Activated naive CD4-positive, alpha-beta T cell treated with anti-CD3 and anti-CD28 coated beads, Interleukin-2, amount 10 ng/mL, durations not matched to agents 7 days and 5 days (primary cell): ENCODE measurements at regions not wholly inside any gene's neighbourhood (a gene's known extent, or its start where the extent isn't known, plus 50 kb on each side); places are given as distances from the start of the nearest gene placed in this dataset.

Source experiments
- CTCF ChIA-PET: fragments of 350-600 bp; sonication (Branson Sonifier 250); formaldehyde crosslinking; loops from one replicate; lab custom pipeline; 2021; ENCODE audit warnings: antibody characterized with exemption; lab: Charles Lee
- DNase-seq: peaks from one replicate; pipeline ENCODE4 v3.0.0-alpha.2; 2020
- H3K27ac Mint-ChIP-seq: one replicate; pipeline ENCODE4 v1.8.0; 2021; ENCODE audit warnings: mild to moderate bottlenecking, moderate library complexity, mixed read lengths
- H3K27me3 Mint-ChIP-seq: one replicate; pipeline ENCODE4 v1.8.0; 2021; ENCODE audit warnings: mild to moderate bottlenecking, mixed read lengths
- H3K36me3 Mint-ChIP-seq: one replicate; pipeline ENCODE4 v1.8.0; 2021; ENCODE audit warnings: mixed read lengths
- H3K4me1 Mint-ChIP-seq: one replicate; pipeline ENCODE4 v1.8.0; 2021; ENCODE audit warnings: mixed read lengths
- H3K4me3 Mint-ChIP-seq: one replicate; pipeline ENCODE4 v1.8.0; 2021; ENCODE audit warnings: mild to moderate bottlenecking, moderate library complexity, mixed read lengths
- H3K9me3 Mint-ChIP-seq: one replicate; pipeline ENCODE4 v1.8.0; 2021; ENCODE audit warnings: mixed read lengths

GRCh38 chr17:77419547-77420094 lies 278.9 kb downstream of the SEC14L1 start:
- Mint-ChIP-seq H3K4me3 (no peak overlapping the region), H3K27me3 (no peaks in the 10 kb centered on the region), H3K36me3 (peaks cover 38% of the 10 kb centered on the region), H3K27ac (peak overlapping the region; percentile 67), H3K4me1 (peaks cover 74% of the 10 kb centered on the region), H3K9me3 (no peaks in the 10 kb centered on the region)
- CTCF ChIA-PET, result interaction anchor here (0.5 to 1.3 kb wide), 4 partner anchors 13 to 66 kb away, joined by 3 to 4 read pairs (median 3); no protein-coding TSS in a partner anchor
- peak; percentile 54 for DNase-seq

GRCh38 chr17:77420095-77420803 lies 279.5 kb downstream of the SEC14L1 start:
- H3K4me3 Mint-ChIP-seq, result peak overlapping the region; percentile 46
- H3K36me3 Mint-ChIP-seq, result peaks cover 36% of the 10 kb centered on the region
- DNase-seq, result no peak
- CTCF ChIA-PET, result interaction anchor here (0.7 to 2.6 kb wide), 7 partner anchors 10 to 89 kb away, joined by 3 to 21 read pairs (median 4); no protein-coding TSS in a partner anchor
- H3K27ac Mint-ChIP-seq, result peak overlapping the region; percentile 89
- no peaks in the 10 kb centered on the region for H3K9me3 Mint-ChIP-seq
- no peaks in the 10 kb centered on the region for H3K27me3 Mint-ChIP-seq
- peaks cover 77% of the 10 kb centered on the region for H3K4me1 Mint-ChIP-seq

- Mint-ChIP-seq H3K4me1 (peaks cover 79% of the 10 kb centered on the region), H3K9me3 (no peaks in the 10 kb centered on the region), H3K27ac (peak overlapping the region; percentile 89), H3K36me3 (peaks cover 32% of the 10 kb centered on the region), H3K4me3 (peak overlapping the region; percentile 46), H3K27me3 (no peaks in the 10 kb centered on the region)
- DNase-seq, result peak; percentile 65
- CTCF ChIA-PET, result interaction anchor here (0.9 to 2.6 kb wide), 9 partner anchors 9 to 89 kb away, joined by 3 to 21 read pairs (median 5); no protein-coding TSS in a partner anchor
Observed at GRCh38 chr17:77420804-77421629, 280.2 kb downstream of the SEC14L1 start.

GRCh38 chr17:77421630-77421972 lies 280.8 kb downstream of the SEC14L1 start:
- Mint-ChIP-seq H3K36me3 (peaks cover 30% of the 10 kb centered on the region), H3K4me1 (peaks cover 80% of the 10 kb centered on the region), H3K9me3 (no peaks in the 10 kb centered on the region), H3K27me3 (no peaks in the 10 kb centered on the region), H3K4me3 (peak overlapping the region; percentile 46), H3K27ac (peak overlapping the region; percentile 89)
- DNase-seq, result no peak
- CTCF ChIA-PET, result interaction anchor here (0.9 to 2.6 kb wide), 8 partner anchors 9 to 90 kb away, joined by 3 to 21 read pairs (median 6); no protein-coding TSS in a partner anchor

- Mint-ChIP-seq H3K27me3 (no peaks in the 10 kb centered on the region), H3K4me1 (peaks cover 81% of the 10 kb centered on the region), H3K9me3 (no peaks in the 10 kb centered on the region), H3K36me3 (peaks cover 34% of the 10 kb centered on the region), H3K27ac (peak overlapping the region; percentile 83), H3K4me3 (no peak overlapping the region)
- DNase-seq, result no peak
- CTCF ChIA-PET, result interaction anchor here (0.9 to 2.6 kb wide), 4 partner anchors 8 to 48 kb away, joined by 3 to 21 read pairs (median 13); no protein-coding TSS in a partner anchor
Observed at GRCh38 chr17:77422104-77422747, 281.5 kb downstream of the SEC14L1 start.

- H3K4me1 Mint-ChIP-seq, result peaks cover 81% of the 10 kb centered on the region
- no peak overlapping the region for H3K4me3 Mint-ChIP-seq
- H3K9me3 Mint-ChIP-seq, result no peaks in the 10 kb centered on the region
- H3K36me3 Mint-ChIP-seq, result peaks cover 35% of the 10 kb centered on the region
- CTCF ChIA-PET, result interaction anchor here (2.4 to 2.6 kb wide), 2 partner anchors 8 to 22 kb away, joined by 20 to 21 read pairs; no protein-coding TSS in a partner anchor
- H3K27ac Mint-ChIP-seq, result peak overlapping the region; percentile 83
- no peak for DNase-seq
- no peaks in the 10 kb centered on the region for H3K27me3 Mint-ChIP-seq
Observed at GRCh38 chr17:77422748-77423113, 282.0 kb downstream of the SEC14L1 start.

- no peaks in the 10 kb centered on the region for H3K9me3 Mint-ChIP-seq
- no peak for DNase-seq
- H3K36me3 Mint-ChIP-seq, result peaks cover 37% of the 10 kb centered on the region
- peak overlapping the region; percentile 37 for H3K27ac Mint-ChIP-seq
- no peak overlapping the region for H3K4me3 Mint-ChIP-seq
- peaks cover 86% of the 10 kb centered on the region for H3K4me1 Mint-ChIP-seq
- H3K27me3 Mint-ChIP-seq, result no peaks in the 10 kb centered on the region
- CTCF ChIA-PET, result interaction anchor here (1.4 to 1.9 kb wide), 2 partner anchors 23 to 94 kb away, joined by 3 to 6 read pairs; no protein-coding TSS in a partner anchor
Observed at GRCh38 chr17:77423589-77424451, 283.1 kb downstream of the SEC14L1 start.

GRCh38 chr17:77424585-77425344 lies 284.0 kb downstream of the SEC14L1 start:
- Mint-ChIP-seq H3K4me1 (peaks cover 89% of the 10 kb centered on the region), H3K36me3 (peaks cover 39% of the 10 kb centered on the region), H3K4me3 (no peak overlapping the region), H3K9me3 (no peaks in the 10 kb centered on the region), H3K27ac (no peak overlapping the region), H3K27me3 (no peaks in the 10 kb centered on the region)
- no peak for DNase-seq
- CTCF ChIA-PET, result interaction anchor here (1.0 to 1.9 kb wide), 3 partner anchors 24 to 95 kb away, joined by 3 to 6 read pairs (median 3); no protein-coding TSS in a partner anchor

- H3K4me3 Mint-ChIP-seq, result no peak overlapping the region
- H3K27me3 Mint-ChIP-seq, result no peaks in the 10 kb centered on the region
- peak overlapping the region; percentile 42 for H3K27ac Mint-ChIP-seq
- H3K36me3 Mint-ChIP-seq, result peaks cover 34% of the 10 kb centered on the region
- CTCF ChIA-PET, result interaction anchor here (1.0 to 1.9 kb wide), 3 partner anchors 25 to 95 kb away, joined by 3 to 6 read pairs (median 3); no protein-coding TSS in a partner anchor
- H3K4me1 Mint-ChIP-seq, result peaks cover 89% of the 10 kb centered on the region
- H3K9me3 Mint-ChIP-seq, result no peaks in the 10 kb centered on the region
- DNase-seq, result no peak
Observed at GRCh38 chr17:77425348-77425747, 284.6 kb downstream of the SEC14L1 start.

- Mint-ChIP-seq H3K27ac (peak overlapping the region; percentile 80), H3K9me3 (no peaks in the 10 kb centered on the region), H3K4me1 (peaks cover 89% of the 10 kb centered on the region), H3K4me3 (no peak overlapping the region), H3K36me3 (peaks cover 35% of the 10 kb centered on the region), H3K27me3 (no peaks in the 10 kb centered on the region)
- no peak for DNase-seq
- CTCF ChIA-PET, result interaction anchor here (1.9 to 13.6 kb wide), 3 partner anchors 25 to 66 kb away, joined by 6 to 119 read pairs (median 21); no protein-coding TSS in a partner anchor
Observed at GRCh38 chr17:77425791-77426641, 285.2 kb downstream of the SEC14L1 start.

GRCh38 chr17:77426676-77427386 lies 286.1 kb downstream of the SEC14L1 start:
- no peaks in the 10 kb centered on the region for H3K27me3 Mint-ChIP-seq
- H3K27ac Mint-ChIP-seq, result peak overlapping the region; percentile 80
- no peaks in the 10 kb centered on the region for H3K9me3 Mint-ChIP-seq
- no peak overlapping the region for H3K4me3 Mint-ChIP-seq
- peaks cover 32% of the 10 kb centered on the region for H3K36me3 Mint-ChIP-seq
- peaks cover 89% of the 10 kb centered on the region for H3K4me1 Mint-ChIP-seq
- CTCF ChIA-PET, result interaction anchor here (2.8 to 13.6 kb wide), 2 partner anchors 26 to 65 kb away, joined by 21 to 119 read pairs; no protein-coding TSS in a partner anchor
- no peak for DNase-seq
